ENCODE measurements at regions not wholly inside any gene's neighbourhood (a gene's known extent, or its start where the extent isn't known, plus 50 kb on each side); places are given as distances from the start of the nearest gene placed in this dataset.

DNA sequence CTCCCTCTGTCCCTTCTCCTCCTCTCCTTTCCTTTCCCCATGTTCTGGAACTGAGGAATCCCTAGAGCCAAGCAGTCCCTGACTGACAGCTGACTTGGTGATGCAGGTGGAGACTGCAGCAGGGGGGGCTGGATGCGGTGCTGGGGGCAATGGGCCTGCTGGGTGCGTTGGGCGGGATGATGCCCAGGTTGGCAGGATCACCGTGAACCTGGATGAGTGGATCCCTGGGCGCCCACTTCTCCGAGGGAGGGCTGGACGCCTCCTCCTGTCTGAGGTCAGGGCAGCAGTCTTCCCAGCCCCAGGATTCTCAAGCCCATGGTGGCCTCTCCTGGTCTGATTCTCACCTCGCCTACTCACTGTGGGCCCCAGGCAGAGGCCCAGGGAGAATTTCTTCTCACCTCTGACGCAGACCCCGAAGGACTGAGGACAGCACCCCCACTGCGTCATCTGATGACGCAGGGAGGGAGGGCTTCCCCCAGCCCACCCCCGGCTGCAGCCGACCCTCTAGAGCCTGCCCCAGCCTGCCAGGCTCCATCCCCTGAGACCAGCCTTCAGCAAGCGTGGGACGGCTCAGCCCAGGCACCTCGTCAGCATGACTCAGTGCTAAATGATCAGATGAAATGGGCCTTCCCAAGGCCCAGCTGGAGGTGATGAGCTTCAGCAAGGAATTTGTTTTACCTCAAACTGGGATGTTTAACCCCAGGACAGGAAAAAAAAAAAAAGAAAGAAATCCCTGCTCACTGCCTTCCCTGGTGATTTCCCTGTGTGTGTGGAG is 188.0 kb upstream of the TNRC6C start:
- TF ChIP-seq POLR2A (IDR thresholded peaks at IDR 0.05; ENCODE audit: low read depth) (no peak), EP300 (IDR thresholded peaks at IDR 0.05) (no peak), POLR2AphosphoS5 (IDR thresholded peaks at IDR 0.05) (no peak)
- TF ChIP-seq, protein P1, sequence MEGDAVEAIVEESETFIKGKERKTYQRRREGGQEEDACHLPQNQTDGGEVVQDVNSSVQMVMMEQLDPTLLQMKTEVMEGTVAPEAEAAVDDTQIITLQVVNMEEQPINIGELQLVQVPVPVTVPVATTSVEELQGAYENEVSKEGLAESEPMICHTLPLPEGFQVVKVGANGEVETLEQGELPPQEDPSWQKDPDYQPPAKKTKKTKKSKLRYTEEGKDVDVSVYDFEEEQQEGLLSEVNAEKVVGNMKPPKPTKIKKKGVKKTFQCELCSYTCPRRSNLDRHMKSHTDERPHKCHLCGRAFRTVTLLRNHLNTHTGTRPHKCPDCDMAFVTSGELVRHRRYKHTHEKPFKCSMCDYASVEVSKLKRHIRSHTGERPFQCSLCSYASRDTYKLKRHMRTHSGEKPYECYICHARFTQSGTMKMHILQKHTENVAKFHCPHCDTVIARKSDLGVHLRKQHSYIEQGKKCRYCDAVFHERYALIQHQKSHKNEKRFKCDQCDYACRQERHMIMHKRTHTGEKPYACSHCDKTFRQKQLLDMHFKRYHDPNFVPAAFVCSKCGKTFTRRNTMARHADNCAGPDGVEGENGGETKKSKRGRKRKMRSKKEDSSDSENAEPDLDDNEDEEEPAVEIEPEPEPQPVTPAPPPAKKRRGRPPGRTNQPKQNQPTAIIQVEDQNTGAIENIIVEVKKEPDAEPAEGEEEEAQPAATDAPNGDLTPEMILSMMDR (IDR thresholded peaks at IDR 0.05): no peak
